ENCODE measurements at regions not wholly inside any gene's neighbourhood (a gene's known extent, or its start where the extent isn't known, plus 50 kb on each side); places are given as distances from the start of the nearest gene placed in this dataset.
"Not testable (repeated sequence)": the region's sequence is repeated elsewhere in the genome, so short reads cannot be mapped to it uniquely, and the experiment has no call there.

- not testable (repeated sequence) for H3K27me3 ChIP-seq (ENCODE audit: low read length); H2AFZ ChIP-seq (ENCODE audit: low read length); H3K9me2 ChIP-seq (replicated peaks; ENCODE audit: insufficient read depth, low read length); H3K79me2 ChIP-seq (ENCODE audit: low read length); H3K36me3 ChIP-seq (ENCODE audit: insufficient read depth, low read length); H3K4me1 ChIP-seq (ENCODE audit: low read length); H3K27ac ChIP-seq (ENCODE audit: low read length); H3K4me3 ChIP-seq (ENCODE audit: low read length); H4K20me1 ChIP-seq (ENCODE audit: insufficient read depth, low read depth, low read length); H3K9ac ChIP-seq (ENCODE audit: low read length); H3K4me2 ChIP-seq (ENCODE audit: low read depth, low read length, poor library complexity, severe bottlenecking); DNase-seq; H3K9me3 ChIP-seq (ENCODE audit: low read length)
Observed at GRCh38 chr19:32084756-32085363, 260.6 kb upstream of the ZNF507 start.

DNA sequence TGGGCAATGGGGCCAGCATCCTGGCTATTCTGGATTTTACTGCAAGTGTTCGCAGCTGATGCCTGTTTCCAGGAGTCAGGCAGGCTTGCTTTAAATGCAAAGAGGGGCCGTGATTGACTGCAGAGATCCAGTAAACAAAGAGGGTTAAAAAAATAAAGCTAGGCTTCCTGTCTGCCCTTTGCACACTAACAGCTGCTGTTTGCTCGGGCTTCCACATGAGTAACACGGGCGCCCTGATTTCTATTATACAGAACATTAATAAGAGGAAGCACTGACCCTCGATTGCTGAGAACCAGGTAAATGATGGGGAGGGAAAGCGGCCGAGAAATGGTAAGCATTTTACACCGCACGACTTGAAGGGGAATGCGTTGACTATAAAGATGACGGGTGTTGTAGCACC is 254.2 kb upstream of the ZNF507 start:
- no peak overlapping the region for H2AFZ ChIP-seq (ENCODE audit: low read length)
- H3K4me1 ChIP-seq (ENCODE audit: low read length): no peaks in the 10 kb centered on the region
- no peaks in the 10 kb centered on the region for H3K36me3 ChIP-seq (ENCODE audit: insufficient read depth, low read length)
- DNase-seq: no peak
- H3K9ac ChIP-seq (ENCODE audit: low read length): no peak overlapping the region
- H3K4me3 ChIP-seq (ENCODE audit: low read length): no peak overlapping the region
- no peak overlapping the region for H3K4me2 ChIP-seq (ENCODE audit: low read depth, low read length, poor library complexity, severe bottlenecking)
- no peaks in the 10 kb centered on the region for H3K9me3 ChIP-seq (ENCODE audit: low read length)
- no peaks in the 10 kb centered on the region for H3K79me2 ChIP-seq (ENCODE audit: low read length)
- H3K9me2 ChIP-seq (replicated peaks; ENCODE audit: insufficient read depth, low read length): no peaks in the 10 kb centered on the region
- H3K27ac ChIP-seq (ENCODE audit: low read length): no peak overlapping the region
- no peaks in the 10 kb centered on the region for H3K27me3 ChIP-seq (ENCODE audit: low read length)
- H4K20me1 ChIP-seq (ENCODE audit: insufficient read depth, low read depth, low read length): no peaks in the 10 kb centered on the region

DNA sequence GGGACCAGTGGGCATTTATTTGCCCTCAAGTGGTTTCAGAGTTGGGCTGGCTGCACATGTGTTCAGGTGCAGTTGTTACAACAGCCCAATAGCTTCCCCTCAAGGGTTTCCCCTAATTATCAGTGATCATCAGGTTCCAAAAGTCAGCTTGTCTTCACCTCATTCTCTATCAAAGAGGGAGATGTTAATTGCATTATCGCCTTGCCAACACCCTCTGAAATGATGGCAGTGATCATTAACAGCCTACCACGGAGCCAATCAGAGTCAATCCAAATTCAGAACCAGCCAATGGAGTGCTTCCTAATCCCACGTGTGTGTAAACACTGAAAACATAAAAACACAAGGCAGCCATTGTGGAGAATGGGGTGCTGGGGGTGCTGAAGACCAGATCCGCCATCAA is 248.4 kb upstream of the ZNF507 start:
- H3K9ac ChIP-seq (ENCODE audit: low read length): no peak overlapping the region
- no peak for DNase-seq
- no peak overlapping the region for H3K27ac ChIP-seq (ENCODE audit: low read length)
- H3K36me3 ChIP-seq (ENCODE audit: insufficient read depth, low read length): no peaks in the 10 kb centered on the region
- H3K4me3 ChIP-seq (ENCODE audit: low read length): no peak overlapping the region
- H2AFZ ChIP-seq (ENCODE audit: low read length): no peak overlapping the region
- H3K9me3 ChIP-seq (ENCODE audit: low read length): no peaks in the 10 kb centered on the region
- no peaks in the 10 kb centered on the region for H3K4me1 ChIP-seq (ENCODE audit: low read length)
- no peaks in the 10 kb centered on the region for H3K9me2 ChIP-seq (replicated peaks; ENCODE audit: insufficient read depth, low read length)
- no peaks in the 10 kb centered on the region for H4K20me1 ChIP-seq (ENCODE audit: insufficient read depth, low read depth, low read length)
- H3K4me2 ChIP-seq (ENCODE audit: low read depth, low read length, poor library complexity, severe bottlenecking): no peak overlapping the region
- H3K27me3 ChIP-seq (ENCODE audit: low read length): no peaks in the 10 kb centered on the region
- no peaks in the 10 kb centered on the region for H3K79me2 ChIP-seq (ENCODE audit: low read length)

DNA sequence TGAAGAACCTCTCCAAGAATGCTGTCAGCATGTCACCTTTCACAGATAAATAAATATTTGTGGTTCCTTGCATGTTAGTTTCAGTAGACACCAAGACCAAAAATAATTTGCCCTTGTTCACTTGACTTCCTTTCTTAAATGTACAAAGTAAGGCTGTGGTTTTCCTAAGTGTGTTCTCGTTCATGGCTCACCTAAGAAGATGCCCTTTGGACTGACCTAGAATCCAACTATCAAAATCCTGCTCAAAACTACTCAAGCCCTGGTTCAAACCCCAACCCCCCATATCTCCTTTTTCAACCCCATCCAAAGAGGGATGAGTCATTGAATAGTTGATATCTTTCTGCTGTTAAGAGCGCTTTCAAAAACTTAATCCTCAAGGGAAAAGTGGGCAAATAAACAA is 247.8 kb upstream of the ZNF507 start:
- H3K9me3 ChIP-seq (ENCODE audit: low read length): no peaks in the 10 kb centered on the region
- no peak overlapping the region for H3K4me2 ChIP-seq (ENCODE audit: low read depth, low read length, poor library complexity, severe bottlenecking)
- H2AFZ ChIP-seq (ENCODE audit: low read length): no peak overlapping the region
- no peaks in the 10 kb centered on the region for H3K27me3 ChIP-seq (ENCODE audit: low read length)
- no peak overlapping the region for H3K9ac ChIP-seq (ENCODE audit: low read length)
- H3K9me2 ChIP-seq (replicated peaks; ENCODE audit: insufficient read depth, low read length): no peaks in the 10 kb centered on the region
- H3K36me3 ChIP-seq (ENCODE audit: insufficient read depth, low read length): no peaks in the 10 kb centered on the region
- H3K4me1 ChIP-seq (ENCODE audit: low read length): no peaks in the 10 kb centered on the region
- no peak overlapping the region for H3K27ac ChIP-seq (ENCODE audit: low read length)
- H4K20me1 ChIP-seq (ENCODE audit: insufficient read depth, low read depth, low read length): no peaks in the 10 kb centered on the region
- no peaks in the 10 kb centered on the region for H3K79me2 ChIP-seq (ENCODE audit: low read length)
- H3K4me3 ChIP-seq (ENCODE audit: low read length): no peak overlapping the region
- no peak for DNase-seq

GRCh38 chr19:32098968-32099367 is 246.4 kb upstream of the ZNF507 start:
- no peak overlapping the region for H3K4me2 ChIP-seq (ENCODE audit: low read depth, low read length, poor library complexity, severe bottlenecking)
- H4K20me1 ChIP-seq (ENCODE audit: insufficient read depth, low read depth, low read length): no peaks in the 10 kb centered on the region
- H3K27me3 ChIP-seq (ENCODE audit: low read length): no peaks in the 10 kb centered on the region
- H3K36me3 ChIP-seq (ENCODE audit: insufficient read depth, low read length): no peaks in the 10 kb centered on the region
- DNase-seq: no peak
- no peaks in the 10 kb centered on the region for H3K9me2 ChIP-seq (replicated peaks; ENCODE audit: insufficient read depth, low read length)
- no peaks in the 10 kb centered on the region for H3K9me3 ChIP-seq (ENCODE audit: low read length)
- H3K27ac ChIP-seq (ENCODE audit: low read length): no peak overlapping the region
- H3K79me2 ChIP-seq (ENCODE audit: low read length): no peaks in the 10 kb centered on the region
- no peak overlapping the region for H3K4me3 ChIP-seq (ENCODE audit: low read length)
- no peak overlapping the region for H3K9ac ChIP-seq (ENCODE audit: low read length)
- H2AFZ ChIP-seq (ENCODE audit: low read length): no peak overlapping the region
- H3K4me1 ChIP-seq (ENCODE audit: low read length): no peaks in the 10 kb centered on the region

DNA sequence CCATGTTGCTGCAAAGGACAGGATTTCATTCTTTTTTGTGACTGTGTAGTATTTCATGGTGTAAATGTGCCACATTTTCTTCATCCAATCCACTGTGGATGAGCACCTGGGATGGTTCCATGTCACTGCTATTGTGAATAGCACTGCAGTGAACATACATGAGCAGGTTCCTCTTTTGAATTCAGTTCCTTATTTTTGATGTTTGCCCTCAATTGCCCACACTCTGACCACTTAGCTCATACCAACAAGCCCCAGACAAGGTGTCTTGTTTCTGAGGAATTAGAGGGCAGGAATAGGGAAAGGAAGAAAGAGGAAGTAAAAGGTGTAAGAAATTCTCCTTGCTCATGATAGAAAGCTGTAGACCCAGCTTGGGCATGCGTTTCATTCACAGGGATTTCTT is 244.2 kb upstream of the ZNF507 start:
- no peak overlapping the region for H3K9ac ChIP-seq (ENCODE audit: low read length)
- no peaks in the 10 kb centered on the region for H3K9me2 ChIP-seq (replicated peaks; ENCODE audit: insufficient read depth, low read length)
- H3K4me1 ChIP-seq (ENCODE audit: low read length): no peaks in the 10 kb centered on the region
- no peaks in the 10 kb centered on the region for H3K79me2 ChIP-seq (ENCODE audit: low read length)
- H3K9me3 ChIP-seq (ENCODE audit: low read length): no peaks in the 10 kb centered on the region
- H3K27ac ChIP-seq (ENCODE audit: low read length): no peak overlapping the region
- DNase-seq: no peak
- no peak overlapping the region for H3K4me3 ChIP-seq (ENCODE audit: low read length)
- H3K27me3 ChIP-seq (ENCODE audit: low read length): no peaks in the 10 kb centered on the region
- H4K20me1 ChIP-seq (ENCODE audit: insufficient read depth, low read depth, low read length): no peaks in the 10 kb centered on the region
- H2AFZ ChIP-seq (ENCODE audit: low read length): no peak overlapping the region
- H3K36me3 ChIP-seq (ENCODE audit: insufficient read depth, low read length): no peaks in the 10 kb centered on the region
- H3K4me2 ChIP-seq (ENCODE audit: low read depth, low read length, poor library complexity, severe bottlenecking): no peak overlapping the region

DNA sequence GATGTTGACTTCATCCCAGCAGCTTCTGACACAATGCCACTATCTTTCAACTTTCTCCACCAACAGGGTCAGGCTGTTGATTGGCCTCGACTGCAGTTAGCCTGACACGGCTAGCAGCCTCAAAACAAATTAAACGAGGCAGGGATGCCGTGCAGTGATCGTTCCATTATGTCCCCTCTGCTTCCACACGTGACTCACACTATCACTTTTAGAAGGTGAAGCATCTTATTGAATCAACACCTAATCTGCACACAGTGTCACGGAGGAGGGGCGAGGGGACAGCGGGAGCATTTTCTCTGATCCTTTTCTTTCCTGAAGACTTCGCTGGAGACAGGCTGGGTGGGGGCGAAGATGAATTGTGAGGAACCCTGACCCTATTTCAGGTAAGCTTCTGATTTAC is 241.9 kb upstream of the ZNF507 start:
- H3K4me1 ChIP-seq (ENCODE audit: low read length): no peaks in the 10 kb centered on the region

DNA sequence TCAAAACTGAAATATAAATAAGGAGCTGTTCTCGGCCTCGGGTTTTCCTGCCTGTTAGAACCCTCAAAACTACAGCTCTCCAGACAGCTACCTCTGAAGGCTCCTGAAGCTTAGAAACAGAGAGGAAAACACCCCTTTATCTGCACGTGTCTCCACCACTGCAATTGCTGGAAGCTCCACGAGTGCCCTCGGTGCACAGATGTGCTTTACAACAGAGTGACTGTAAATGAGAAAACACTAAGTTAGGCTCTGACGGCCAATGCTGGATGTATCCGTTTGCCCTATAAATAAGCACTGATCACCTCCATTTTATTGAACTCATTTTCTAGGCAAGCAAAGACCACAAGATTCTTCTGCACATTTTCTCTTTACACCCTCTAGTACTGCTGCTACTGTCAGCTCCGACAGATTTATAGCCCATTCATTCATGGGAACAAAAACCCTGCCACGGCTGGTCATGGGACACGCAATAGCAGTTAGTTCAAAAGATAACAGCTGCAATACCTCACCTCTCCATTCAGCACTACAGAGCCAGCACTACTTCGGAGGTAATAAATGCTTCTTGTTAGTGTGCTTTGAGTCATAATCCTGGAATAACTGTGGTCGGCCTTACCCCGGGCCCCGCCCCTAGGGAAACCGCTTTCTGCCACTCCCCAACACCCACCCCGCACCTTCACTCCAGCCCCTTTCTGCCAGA is 241.1 kb upstream of the ZNF507 start:
- Histone ChIP-seq H3K4me1 (ENCODE audit: low read length) (no peaks in the 10 kb centered on the region), H3K79me2 (ENCODE audit: low read length) (no peaks in the 10 kb centered on the region), H3K4me2 (ENCODE audit: low read depth, low read length, poor library complexity, severe bottlenecking) (no peak overlapping the region), H3K9ac (ENCODE audit: low read length) (no peak overlapping the region), H4K20me1 (ENCODE audit: insufficient read depth, low read depth, low read length) (no peaks in the 10 kb centered on the region), H3K9me2 (replicated peaks; ENCODE audit: insufficient read depth, low read length) (no peaks in the 10 kb centered on the region), H3K27ac (ENCODE audit: low read length) (no peak overlapping the region), H3K9me3 (ENCODE audit: low read length) (no peaks in the 10 kb centered on the region), H3K27me3 (ENCODE audit: low read length) (no peaks in the 10 kb centered on the region), H3K4me3 (ENCODE audit: low read length) (no peak overlapping the region), H2AFZ (ENCODE audit: low read length) (no peak overlapping the region), H3K36me3 (ENCODE audit: insufficient read depth, low read length) (no peaks in the 10 kb centered on the region)
- DNase-seq: no peak

More for the DNA sequence above, 241.9 kb upstream of the ZNF507 start:
- Histone ChIP-seq H3K27ac (ENCODE audit: low read length) (no peak overlapping the region), H3K27me3 (ENCODE audit: low read length) (no peaks in the 10 kb centered on the region), H3K9me3 (ENCODE audit: low read length) (no peaks in the 10 kb centered on the region), H3K9ac (ENCODE audit: low read length) (no peak overlapping the region), H3K4me3 (ENCODE audit: low read length) (no peak overlapping the region), H4K20me1 (ENCODE audit: insufficient read depth, low read depth, low read length) (no peaks in the 10 kb centered on the region), H3K4me2 (ENCODE audit: low read depth, low read length, poor library complexity, severe bottlenecking) (no peak overlapping the region), H3K9me2 (replicated peaks; ENCODE audit: insufficient read depth, low read length) (no peaks in the 10 kb centered on the region), H2AFZ (ENCODE audit: low read length) (no peak overlapping the region), H3K36me3 (ENCODE audit: insufficient read depth, low read length) (no peaks in the 10 kb centered on the region), H3K79me2 (ENCODE audit: low read length) (no peaks in the 10 kb centered on the region)
- DNase-seq: no peak
